Panc1 (cell line): ENCODE measurements at regions not wholly inside any gene's neighbourhood (a gene's known extent, or its start where the extent isn't known, plus 50 kb on each side); places are given as distances from the start of the nearest gene placed in this dataset.

Source experiments
- ATAC-seq: fragments of 200-7000 bp; cut with Tn5 transposase; 2 replicates; pipeline ENCODE4 v1.9.1; 2020; ENCODE audit warnings: mild to moderate bottlenecking, moderate library complexity
- BruUV-seq: library from RNA; stranded (reverse); fragments of 400-500 nt; replicated peaks from 2 replicates; lab custom pipeline; 2021; lab: Mats Ljungman, UMichigan
- CTCF ChIA-PET: fragments of 300-600 bp; sonication (Branson Sonifier 250); formaldehyde crosslinking; loops from one replicate; lab custom pipeline; 2022; ENCODE audit warnings: antibody characterized with exemption; lab: Charles Lee
- POLR2A ChIA-PET: fragments of 300-600 bp; sonication (Branson Sonifier 250); formaldehyde crosslinking; loops from one replicate; lab custom pipeline; 2022; ENCODE audit warnings: antibody characterized with exemption; lab: Charles Lee
- DNase-seq: peaks from one replicate; pipeline ENCODE4 v3.0.0-alpha.2; 2010; ENCODE audit warnings: low read depth, low spot score
- H3K27ac ChIP-seq: 2 replicates; pipeline ENCODE4 v1.5.1; 2011; ENCODE audit warnings: mild to moderate bottlenecking, low read length, inconsistent platforms
- H3K27me3 ChIP-seq: fragments of 200-500 bp; sonication (Bioruptor generic); 2 replicates; pipeline ENCODE4 v1.6.0; 2014; ENCODE audit warnings: low read length, inconsistent platforms; ENCODE audit not compliant: control insufficient read depth, insufficient read depth
- H3K36me3 ChIP-seq: fragments of 200-500 bp; sonication (Bioruptor generic); 2 replicates; pipeline ENCODE4 v1.5.1; 2014; ENCODE audit warnings: inconsistent platforms, mild to moderate bottlenecking, low read length, moderate library complexity; ENCODE audit not compliant: control insufficient read depth, insufficient read depth
- H3K4me1 ChIP-seq: 2 replicates; pipeline ENCODE4 v1.5.1; 2011; ENCODE audit warnings: inconsistent platforms, mild to moderate bottlenecking, low read length, moderate library complexity; ENCODE audit not compliant: control insufficient read depth, insufficient read depth
- H3K4me3 ChIP-seq, 2 experiments: 2 replicates each; pipeline ENCODE4 v1.5.1; 2011 to 2012; ENCODE audit warnings: low read depth in 2 of 2, low read length in 2 of 2, mild to moderate bottlenecking in 2 of 2, inconsistent platforms in 1 of 2, moderate library complexity in 1 of 2
- H3K9me3 ChIP-seq: fragments of 200-500 bp; sonication (Bioruptor generic); 2 replicates; pipeline ENCODE4 v1.5.1; 2014; ENCODE audit warnings: low read depth, mild to moderate bottlenecking, inconsistent platforms, low read length, moderate library complexity; ENCODE audit not compliant: control insufficient read depth, insufficient read depth
- POLR2AphosphoS5 ChIP-seq: IDR thresholded peaks from 2 replicates; pipeline ENCODE4 v1.6.1; 2012; ENCODE audit warnings: mild to moderate bottlenecking, low read depth, low read length, moderate library complexity
- SIN3A ChIP-seq: IDR thresholded peaks from 2 replicates; pipeline ENCODE4 v1.6.1; 2012; ENCODE audit warnings: low read depth, mild to moderate bottlenecking, low read length, moderate library complexity, borderline replicate concordance; ENCODE audit not compliant: insufficient read depth
- TCF7L2 ChIP-seq: IDR thresholded peaks from 2 replicates; pipeline ENCODE4 v1.6.1; 2011; ENCODE audit warnings: mild to moderate bottlenecking, low read depth, low read length, inconsistent platforms
- in situ Hi-C: cut with HindIII; loops from 2 replicates; pipeline ENCODE4 v1.10.0; 2016; ENCODE audit warnings: low sequenced_read_pairs, low pct_unique_long_range_greater_than_20kb
- intact Hi-C: fragments of 100-400 bp; cut with micrococcal nuclease; formaldehyde crosslinking; loops from one replicate; pipeline ENCODE4 v1.10.0; 2022; ENCODE audit not compliant: unreplicated experiment
- TF ChIP-seq, protein P1 (sequence below): fragments of 450-650 bp; IDR thresholded peaks from 2 replicates; pipeline ENCODE4 v1.5.1; 2017; ENCODE audit warnings: mild to moderate bottlenecking
- TF ChIP-seq, protein P2 (sequence below), 2 experiments: IDR thresholded peaks; 2 replicates each; pipeline ENCODE4 v1.6.1; 2011 to 2012; ENCODE audit warnings: low read depth in 2 of 2, control low read depth in 1 of 2, low read length in 1 of 2, mild to moderate bottlenecking in 1 of 2, moderate library complexity in 1 of 2; ENCODE audit not compliant: insufficient read depth in 1 of 2

GRCh38 chr10:78660446-78661106 is 408.2 kb upstream of the ZMIZ1 start:
- in situ Hi-C loops = no loop called here
- ChIA-PET CTCF (no interaction called here), POLR2A (no interaction called here)
- Histone ChIP-seq H3K27me3 (peaks cover 16% of the 10 kb centered on the region), H3K4me1 (no peaks in the 10 kb centered on the region), H3K27ac (no peak overlapping the region), H3K4me3 (no peak overlapping the region), H3K9me3 (peaks cover 7% of the 10 kb centered on the region; the same call in 1 of the 2 replicates), H3K36me3 (no peaks in the 10 kb centered on the region)
- intact Hi-C loops = loop anchor here (10.0 kb wide), 1 partner anchor 314 kb away; no protein-coding TSS in a partner anchor
- no peak for ATAC-seq
- TF ChIP-seq, protein P1, sequence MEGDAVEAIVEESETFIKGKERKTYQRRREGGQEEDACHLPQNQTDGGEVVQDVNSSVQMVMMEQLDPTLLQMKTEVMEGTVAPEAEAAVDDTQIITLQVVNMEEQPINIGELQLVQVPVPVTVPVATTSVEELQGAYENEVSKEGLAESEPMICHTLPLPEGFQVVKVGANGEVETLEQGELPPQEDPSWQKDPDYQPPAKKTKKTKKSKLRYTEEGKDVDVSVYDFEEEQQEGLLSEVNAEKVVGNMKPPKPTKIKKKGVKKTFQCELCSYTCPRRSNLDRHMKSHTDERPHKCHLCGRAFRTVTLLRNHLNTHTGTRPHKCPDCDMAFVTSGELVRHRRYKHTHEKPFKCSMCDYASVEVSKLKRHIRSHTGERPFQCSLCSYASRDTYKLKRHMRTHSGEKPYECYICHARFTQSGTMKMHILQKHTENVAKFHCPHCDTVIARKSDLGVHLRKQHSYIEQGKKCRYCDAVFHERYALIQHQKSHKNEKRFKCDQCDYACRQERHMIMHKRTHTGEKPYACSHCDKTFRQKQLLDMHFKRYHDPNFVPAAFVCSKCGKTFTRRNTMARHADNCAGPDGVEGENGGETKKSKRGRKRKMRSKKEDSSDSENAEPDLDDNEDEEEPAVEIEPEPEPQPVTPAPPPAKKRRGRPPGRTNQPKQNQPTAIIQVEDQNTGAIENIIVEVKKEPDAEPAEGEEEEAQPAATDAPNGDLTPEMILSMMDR = no peak
- TF ChIP-seq, protein P2, sequence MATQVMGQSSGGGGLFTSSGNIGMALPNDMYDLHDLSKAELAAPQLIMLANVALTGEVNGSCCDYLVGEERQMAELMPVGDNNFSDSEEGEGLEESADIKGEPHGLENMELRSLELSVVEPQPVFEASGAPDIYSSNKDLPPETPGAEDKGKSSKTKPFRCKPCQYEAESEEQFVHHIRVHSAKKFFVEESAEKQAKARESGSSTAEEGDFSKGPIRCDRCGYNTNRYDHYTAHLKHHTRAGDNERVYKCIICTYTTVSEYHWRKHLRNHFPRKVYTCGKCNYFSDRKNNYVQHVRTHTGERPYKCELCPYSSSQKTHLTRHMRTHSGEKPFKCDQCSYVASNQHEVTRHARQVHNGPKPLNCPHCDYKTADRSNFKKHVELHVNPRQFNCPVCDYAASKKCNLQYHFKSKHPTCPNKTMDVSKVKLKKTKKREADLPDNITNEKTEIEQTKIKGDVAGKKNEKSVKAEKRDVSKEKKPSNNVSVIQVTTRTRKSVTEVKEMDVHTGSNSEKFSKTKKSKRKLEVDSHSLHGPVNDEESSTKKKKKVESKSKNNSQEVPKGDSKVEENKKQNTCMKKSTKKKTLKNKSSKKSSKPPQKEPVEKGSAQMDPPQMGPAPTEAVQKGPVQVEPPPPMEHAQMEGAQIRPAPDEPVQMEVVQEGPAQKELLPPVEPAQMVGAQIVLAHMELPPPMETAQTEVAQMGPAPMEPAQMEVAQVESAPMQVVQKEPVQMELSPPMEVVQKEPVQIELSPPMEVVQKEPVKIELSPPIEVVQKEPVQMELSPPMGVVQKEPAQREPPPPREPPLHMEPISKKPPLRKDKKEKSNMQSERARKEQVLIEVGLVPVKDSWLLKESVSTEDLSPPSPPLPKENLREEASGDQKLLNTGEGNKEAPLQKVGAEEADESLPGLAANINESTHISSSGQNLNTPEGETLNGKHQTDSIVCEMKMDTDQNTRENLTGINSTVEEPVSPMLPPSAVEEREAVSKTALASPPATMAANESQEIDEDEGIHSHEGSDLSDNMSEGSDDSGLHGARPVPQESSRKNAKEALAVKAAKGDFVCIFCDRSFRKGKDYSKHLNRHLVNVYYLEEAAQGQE (IDR thresholded peaks at IDR 0.05; ENCODE audit: insufficient read depth in 1 of 2, low read depth in 2 of 2, low read length in 1 of 2) = no peak
- TF ChIP-seq POLR2AphosphoS5 = no peak
- TF ChIP-seq TCF7L2 = no peak
- TF ChIP-seq SIN3A = no peak
- no peak for DNase-seq
- no TSS peak for BruUV-seq

- BruUV-seq = no TSS peak
- no peaks in the 10 kb centered on the region for H3K4me1 ChIP-seq
- H3K9me3 ChIP-seq = peaks cover 7% of the 10 kb centered on the region; the same call in 1 of the 2 replicates
- intact Hi-C loops (loop anchor here (10.0 kb wide), 1 partner anchor 311 kb away; no protein-coding TSS in a partner anchor), in situ Hi-C loops (no loop called here)
- H3K36me3 ChIP-seq = no peaks in the 10 kb centered on the region
- H3K4me3 ChIP-seq = no peak overlapping the region
- no peak for ATAC-seq
- no peak for DNase-seq
- ChIA-PET POLR2A (no interaction called here), CTCF (no interaction called here)
- no peak overlapping the region for H3K27ac ChIP-seq
- TF ChIP-seq TCF7L2 (no peak), POLR2AphosphoS5 (no peak), SIN3A (no peak)
- TF ChIP-seq, protein P1 = no peak
- TF ChIP-seq, protein P2 (IDR thresholded peaks at IDR 0.05; ENCODE audit: insufficient read depth in 1 of 2, low read depth in 2 of 2, low read length in 1 of 2) = no peak
- peaks cover 24% of the 10 kb centered on the region for H3K27me3 ChIP-seq
Observed at GRCh38 chr10:78663721-78664120, 405.0 kb upstream of the ZMIZ1 start.
